HepG2 (cell line): ENCODE measurements at regions not wholly inside any gene's neighbourhood (a gene's known extent, or its start where the extent isn't known, plus 50 kb on each side); places are given as distances from the start of the nearest gene placed in this dataset.

ENCODE experiments used
- ATAC-seq: fragments of 200-7000 bp; cut with Tn5 transposase; 3 replicates; pipeline ENCODE4 v1.9.1; 2020; ENCODE audit warnings: mild to moderate bottlenecking, moderate library complexity
- BruUV-seq: library from RNA; stranded (reverse); fragments of 400-500 nt; replicated peaks from 2 replicates; lab custom pipeline; 2021; lab: Mats Ljungman, UMichigan
- CTCF ChIA-PET: fragments of 300-600 bp; formaldehyde crosslinking; extraction: SDS; loops from one replicate; lab custom pipeline; 2021; ENCODE audit warnings: low total read pairs, inconsistent platforms, low intra/inter-chr PET ratio; lab: Yijun Ruan, JAX
- POLR2A ChIA-PET: fragments of 350-600 bp; sonication (Branson Sonifier 250); formaldehyde crosslinking; loops from one replicate; lab custom pipeline; 2020; ENCODE audit warnings: antibody characterized with exemption, inconsistent platforms; lab: Yijun Ruan, JAX
- DNase-seq: peaks from one replicate; pipeline ENCODE4 v3.0.0-alpha.2; 2015; ENCODE audit warnings: low spot score
- FAIRE-seq: peaks from 3 replicates; lab custom pipeline; 2011; peaks lifted over from hg19 to GRCh38; lab: Jason Lieb, UNC
- H2AFZ ChIP-seq: one replicate; pipeline ENCODE4 v1.6.1; 2011; ENCODE audit warnings: low read length, inconsistent platforms
- H3K27ac ChIP-seq: fragments of 300-600 bp; 3 replicates; pipeline ENCODE4 v1.8.0; 2011; ENCODE audit warnings: mixed run types, mild to moderate bottlenecking, mixed read lengths, low read length, inconsistent platforms; ENCODE audit not compliant: insufficient read depth; ENCODE audit errors: extremely low read length
- H3K27me3 ChIP-seq, 2 experiments: fragments of 200-600 bp in 1 of 2; 2 replicates in 1 of 2; 3 replicates in 1 of 2; pipeline versions ENCODE4 v1.6.0 to v1.8.0; 2011; ENCODE audit warnings: low read length in 2 of 2, mild to moderate bottlenecking in 2 of 2, moderate library complexity in 2 of 2, inconsistent platforms in 1 of 2; ENCODE audit not compliant: insufficient read depth in 2 of 2, control insufficient read depth in 1 of 2
- H3K36me3 ChIP-seq, 2 experiments: fragments of 200-600 bp in 1 of 2; replicated peaks in 1 of 2; 2 replicates in 1 of 2; 3 replicates in 1 of 2; pipeline versions ENCODE4 v1.5.1 to v1.8.0; 2011; ENCODE audit warnings: low read length in 2 of 2, inconsistent platforms in 1 of 2; ENCODE audit not compliant: insufficient read depth in 2 of 2, control insufficient read depth in 1 of 2
- H3K4me1 ChIP-seq: 2 replicates; pipeline ENCODE4 v1.5.1; 2012; ENCODE audit warnings: low read length, inconsistent platforms; ENCODE audit not compliant: insufficient read depth
- H3K4me2 ChIP-seq: 2 replicates; pipeline ENCODE4 v1.6.0; 2011; ENCODE audit warnings: low read depth, low read length, inconsistent platforms
- H3K4me3 ChIP-seq, 3 experiments: fragments of 200-600 bp in 1 of 3; sonication (generic), shearing (Covaris generic) in 1 of 3; replicated peaks in 1 of 3; 2 replicates each; pipeline ENCODE4 v1.5.1; 2011 to 2016; ENCODE audit warnings: low read length in 3 of 3, inconsistent platforms in 2 of 3, low read depth in 2 of 3, mild to moderate bottlenecking in 2 of 3, control low read depth in 1 of 3, mixed read lengths in 1 of 3; ENCODE audit not compliant: insufficient read depth in 1 of 3
- H3K79me2 ChIP-seq: one replicate; pipeline ENCODE4 v1.6.1; 2011; ENCODE audit warnings: low read length, inconsistent platforms; ENCODE audit not compliant: insufficient read depth
- H3K9ac ChIP-seq: 2 replicates; pipeline ENCODE4 v1.6.0; 2011; ENCODE audit warnings: mild to moderate bottlenecking, low read depth, low read length, inconsistent platforms; ENCODE audit not compliant: insufficient read depth
- H3K9me3 ChIP-seq: 2 replicates; pipeline ENCODE4 v1.5.1; 2012; ENCODE audit warnings: mild to moderate bottlenecking, low read length
- H4K20me1 ChIP-seq: 2 replicates; pipeline ENCODE4 v1.6.0; 2011; ENCODE audit warnings: inconsistent platforms, mild to moderate bottlenecking, low read length, moderate library complexity; ENCODE audit not compliant: insufficient read depth
- ATAD3A ChIP-seq: sonication (generic); formaldehyde crosslinking; IDR thresholded peaks from 2 replicates; pipeline ENCODE4 v1.4.0; 2020; ENCODE audit warnings: missing genetic modification reagents
- ATM ChIP-seq: fragments of 450-650 bp; IDR thresholded peaks from 2 replicates; pipeline ENCODE4 v1.7.1; 2017; ENCODE audit warnings: mild to moderate bottlenecking, borderline replicate concordance
- HHEX ChIP-seq: IDR thresholded peaks from 2 replicates; pipeline ENCODE4 v1.6.1; 2016; ENCODE audit warnings: control low read depth
- KLF9 ChIP-seq: IDR thresholded peaks from 2 replicates; pipeline ENCODE4 v1.6.1; 2016; ENCODE audit warnings: low read depth
- NFE2L2 ChIP-seq: fragments of 150-350 bp; IDR thresholded peaks from 2 replicates; pipeline ENCODE4 v1.6.1; 2014; ENCODE audit warnings: low read length
- ZNF431 ChIP-seq: sonication (generic); formaldehyde crosslinking; IDR thresholded peaks from 2 replicates; pipeline ENCODE4 v1.9.0; 2022; ENCODE audit warnings: missing genetic modification reagents, low read depth, mild to moderate bottlenecking, borderline replicate concordance
- ZNF720 ChIP-seq: sonication (generic); formaldehyde crosslinking; IDR thresholded peaks from 2 replicates; pipeline ENCODE4 v1.4.0; 2020; ENCODE audit warnings: missing genetic modification reagents
- ZNF878 ChIP-seq: sonication (generic); formaldehyde crosslinking; IDR thresholded peaks from 2 replicates; pipeline ENCODE4 v1.8.1; 2023; ENCODE audit warnings: mild to moderate bottlenecking, missing genetic modification reagents, moderate library complexity
- WGBS: methylation state at CpG from one replicate; pipeline ENCODE4 v1.1.6; 2017; ENCODE audit warnings: low lambda C conversion rate; 5-methylcytosine and 5-hydroxymethylcytosine counted together
- in situ Hi-C: cut with HindIII; loops from 2 replicates; pipeline ENCODE4 v1.10.0; 2017; ENCODE audit warnings: low pct_unique_long_range_greater_than_20kb; ENCODE audit not compliant: extremely low pct_ligation_motif_present
- intact Hi-C: fragments of 100-400 bp; cut with micrococcal nuclease; formaldehyde crosslinking; loops from one replicate; pipeline ENCODE4 v1.10.0; 2022; ENCODE audit not compliant: unreplicated experiment
- TF ChIP-seq, protein P1 (sequence below): sonication (generic); formaldehyde crosslinking; IDR thresholded peaks from 2 replicates; pipeline ENCODE4 v1.4.0; 2020; ENCODE audit warnings: missing genetic modification reagents; ENCODE audit errors: not compliant biosample characterization
- TF ChIP-seq, protein P2 (sequence below): sonication (generic); formaldehyde crosslinking; IDR thresholded peaks from 2 replicates; pipeline ENCODE4 v1.5.0; 2020; ENCODE audit warnings: missing genetic modification reagents

- no peaks in the 10 kb centered on the region for H3K36me3 ChIP-seq
- intact Hi-C loops (loop anchor here (10.0 kb wide), 1 partner anchor 1955 kb away; no protein-coding TSS in a partner anchor), in situ Hi-C loops (loop anchor here (5.0 to 10.0 kb wide), 2 partner anchors 1208 to 1815 kb away; no protein-coding TSS in a partner anchor)
- no TSS peak for BruUV-seq
- TF ChIP-seq ATM (no peak), HHEX (CRISPR knock-in tag) (no peak), NFE2L2 (no peak), ZNF720 (no peak), KLF9 (CRISPR knock-in tag) (no peak), ZNF431 (CRISPR knock-in tag) (no peak), ATAD3A (no peak), ZNF878 (CRISPR knock-in tag) (no peak)
- TF ChIP-seq, protein P1, sequence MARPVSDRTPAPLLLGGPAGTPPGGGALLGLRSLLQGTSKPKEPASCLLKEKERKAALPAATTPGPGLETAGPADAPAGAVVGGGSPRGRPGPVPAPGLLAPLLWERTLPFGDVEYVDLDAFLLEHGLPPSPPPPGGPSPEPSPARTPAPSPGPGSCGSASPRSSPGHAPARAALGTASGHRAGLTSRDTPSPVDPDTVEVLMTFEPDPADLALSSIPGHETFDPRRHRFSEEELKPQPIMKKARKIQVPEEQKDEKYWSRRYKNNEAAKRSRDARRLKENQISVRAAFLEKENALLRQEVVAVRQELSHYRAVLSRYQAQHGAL = no peak
- TF ChIP-seq, protein P2, sequence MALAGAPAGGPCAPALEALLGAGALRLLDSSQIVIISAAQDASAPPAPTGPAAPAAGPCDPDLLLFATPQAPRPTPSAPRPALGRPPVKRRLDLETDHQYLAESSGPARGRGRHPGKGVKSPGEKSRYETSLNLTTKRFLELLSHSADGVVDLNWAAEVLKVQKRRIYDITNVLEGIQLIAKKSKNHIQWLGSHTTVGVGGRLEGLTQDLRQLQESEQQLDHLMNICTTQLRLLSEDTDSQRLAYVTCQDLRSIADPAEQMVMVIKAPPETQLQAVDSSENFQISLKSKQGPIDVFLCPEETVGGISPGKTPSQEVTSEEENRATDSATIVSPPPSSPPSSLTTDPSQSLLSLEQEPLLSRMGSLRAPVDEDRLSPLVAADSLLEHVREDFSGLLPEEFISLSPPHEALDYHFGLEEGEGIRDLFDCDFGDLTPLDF (CRISPR knock-in tag) = no peak
- H4K20me1 ChIP-seq = no peaks in the 10 kb centered on the region
- H3K4me3 ChIP-seq = no peak overlapping the region
- 2% methylated on average over 2 of the region's 2 CpGs for WGBS
- H3K9me3 ChIP-seq = no peaks in the 10 kb centered on the region
- no peak overlapping the region for H3K4me2 ChIP-seq
- DNase-seq (no peak), ATAC-seq (no peak), FAIRE-seq (no peak)
- H3K4me1 ChIP-seq = no peaks in the 10 kb centered on the region
- H2AFZ ChIP-seq = no peak overlapping the region
- H3K9ac ChIP-seq = no peak overlapping the region
- ChIA-PET POLR2A (no interaction called here), CTCF (no interaction called here)
- no peaks in the 10 kb centered on the region for H3K79me2 ChIP-seq
- no peak overlapping the region for H3K27ac ChIP-seq
- H3K27me3 ChIP-seq = no peaks in the 10 kb centered on the region
These were observed 681.0 kb downstream of the KCNJ3 start for GRCh38 chr2:155379494-155379893.
